Transverse colon (tissue), 4 donors: ENCODE measurements at regions not wholly inside any gene's neighbourhood (a gene's known extent, or its start where the extent isn't known, plus 50 kb on each side); places are given as distances from the start of the nearest gene placed in this dataset.
"Not testable (repeated sequence)": the region's sequence is repeated elsewhere in the genome, so short reads cannot be mapped to it uniquely, and the experiment has no call there.

ENCODE experiments used
- DNase-seq: peaks from one replicate; pipeline ENCODE4 v3.0.0-alpha.2; 2019
- H3K27ac ChIP-seq, 4 donors: fragments of 200-600 bp; sonication (generic); 2 replicates each; pipeline ENCODE4 v1.5.1; 2016 to 2018; ENCODE audit warnings: inconsistent platforms in 4 of 4
- H3K27me3 ChIP-seq: fragments of 200-600 bp; sonication (generic); 2 replicates; pipeline ENCODE4 v1.5.1; 2017; ENCODE audit warnings: inconsistent platforms
- H3K36me3 ChIP-seq, 4 donors: fragments of 200-600 bp; sonication (generic); 2 replicates each; pipeline ENCODE4 v1.5.1; 2017 to 2019; ENCODE audit warnings: inconsistent platforms in 4 of 4
- H3K4me1 ChIP-seq, 4 donors: fragments of 200-600 bp; sonication (generic); 2 replicates each; pipeline ENCODE4 v1.5.1; 2017 to 2020; ENCODE audit warnings: inconsistent platforms in 4 of 4
- H3K4me3 ChIP-seq, 4 donors: fragments of 200-600 bp; sonication (generic); 1 replicate in 1 of 4; 2 replicates in 3 of 4; pipeline versions ENCODE4 v1.5.1 to v1.6.1; 2017 to 2019; ENCODE audit warnings: inconsistent platforms in 4 of 4
- H3K9me3 ChIP-seq, 2 donors: fragments of 200-600 bp; sonication (generic); 2 replicates each; pipeline ENCODE4 v1.5.1; 2017 to 2019; ENCODE audit warnings: inconsistent platforms in 2 of 2
- EP300 ChIP-seq: sonication (generic); formaldehyde crosslinking; IDR thresholded peaks from one replicate; pipeline ENCODE4 v1.6.1; 2017; ENCODE audit warnings: antibody characterized with exemption, low read depth
- POLR2A ChIP-seq: fragments of 450-650 bp; IDR thresholded peaks from one replicate; pipeline ENCODE4 v1.6.1; 2016; ENCODE audit warnings: antibody characterized with exemption, mild to moderate bottlenecking, moderate library complexity
- POLR2AphosphoS5 ChIP-seq, 3 donors: sonication (generic); formaldehyde crosslinking; IDR thresholded peaks; one replicate each; pipeline ENCODE4 v1.6.1; 2016; ENCODE audit warnings: antibody characterized with exemption in 3 of 3
- WGBS, 2 donors: methylation state at CpG; one replicate each; pipeline ENCODE4 v1.1.5; 2018; ENCODE audit warnings: low coverage in 1 of 2; 5-methylcytosine and 5-hydroxymethylcytosine counted together
- in situ Hi-C, 4 donors: fragments of 200-750 bp; cut with MboI; loops; one replicate each; pipeline versions ENCODE4 v1.15.0 to v1.15.1; 2017; ENCODE audit warnings: low sequenced_read_pairs in 3 of 4, low pct_ligation_motif_present in 1 of 4, low pct_unique_long_range_greater_than_20kb in 1 of 4
- intact Hi-C: fragments of 100-400 bp; cut with DNase I; formaldehyde crosslinking; loops from one replicate; pipeline ENCODE4 v1.15.1; 2023; ENCODE audit warnings: low total_unique reads
- TF ChIP-seq, protein P1 (sequence below), 5 experiments: fragments of 200-600 bp in 3 of 5; fragments of 450-650 bp in 2 of 5; sonication (generic) in 3 of 5; IDR thresholded peaks; 1 replicate in 2 of 5; 2 replicates in 3 of 5; pipeline ENCODE4 v1.5.1; 2016 to 2017; ENCODE audit warnings: antibody characterized with exemption in 5 of 5, inconsistent platforms in 3 of 5, mild to moderate bottlenecking in 2 of 5, moderate library complexity in 1 of 5

GRCh38 chr20:47438464-47439381 is 63.0 kb upstream of the NCOA3 start:
- no peak overlapping the region for H3K4me3 ChIP-seq
- TF ChIP-seq, protein P1, sequence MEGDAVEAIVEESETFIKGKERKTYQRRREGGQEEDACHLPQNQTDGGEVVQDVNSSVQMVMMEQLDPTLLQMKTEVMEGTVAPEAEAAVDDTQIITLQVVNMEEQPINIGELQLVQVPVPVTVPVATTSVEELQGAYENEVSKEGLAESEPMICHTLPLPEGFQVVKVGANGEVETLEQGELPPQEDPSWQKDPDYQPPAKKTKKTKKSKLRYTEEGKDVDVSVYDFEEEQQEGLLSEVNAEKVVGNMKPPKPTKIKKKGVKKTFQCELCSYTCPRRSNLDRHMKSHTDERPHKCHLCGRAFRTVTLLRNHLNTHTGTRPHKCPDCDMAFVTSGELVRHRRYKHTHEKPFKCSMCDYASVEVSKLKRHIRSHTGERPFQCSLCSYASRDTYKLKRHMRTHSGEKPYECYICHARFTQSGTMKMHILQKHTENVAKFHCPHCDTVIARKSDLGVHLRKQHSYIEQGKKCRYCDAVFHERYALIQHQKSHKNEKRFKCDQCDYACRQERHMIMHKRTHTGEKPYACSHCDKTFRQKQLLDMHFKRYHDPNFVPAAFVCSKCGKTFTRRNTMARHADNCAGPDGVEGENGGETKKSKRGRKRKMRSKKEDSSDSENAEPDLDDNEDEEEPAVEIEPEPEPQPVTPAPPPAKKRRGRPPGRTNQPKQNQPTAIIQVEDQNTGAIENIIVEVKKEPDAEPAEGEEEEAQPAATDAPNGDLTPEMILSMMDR (IDR thresholded peaks at IDR 0.05), result no peak
- no peak for TF ChIP-seq EP300
- TF ChIP-seq POLR2A, result no peak
- TF ChIP-seq POLR2AphosphoS5 (IDR thresholded peaks at IDR 0.05), result no peak
- H3K4me1 ChIP-seq, result no peaks in the 10 kb centered on the region
- WGBS, 2 donors, result 56 to 61% methylated on average over 7 to 18 of the region's 18 CpGs
- H3K9me3 ChIP-seq, result no peaks in the 10 kb centered on the region
- peak; percentile 30 for DNase-seq
- no peaks in the 10 kb centered on the region for H3K36me3 ChIP-seq
- in situ Hi-C loops, result no loop called here
- intact Hi-C loops, result no loop called here
- H3K27me3 ChIP-seq, result no peaks in the 10 kb centered on the region
- H3K27ac ChIP-seq, result peak overlapping the region in 3 of 4 donors; percentile 0 to 37 (median 13)

GRCh38 chr20:47440857-47441773 is 60.6 kb upstream of the NCOA3 start:
- no peak for TF ChIP-seq POLR2A
- TF ChIP-seq EP300, result no peak
- TF ChIP-seq, protein P1 (IDR thresholded peaks at IDR 0.05), result no peak
- TF ChIP-seq POLR2AphosphoS5 (IDR thresholded peaks at IDR 0.05), result no peak
- in situ Hi-C loops (no loop called here), intact Hi-C loops (no loop called here)
- Histone ChIP-seq H3K9me3 (no peaks in the 10 kb centered on the region), H3K4me3 (no peak overlapping the region), H3K27ac (no peak overlapping the region), H3K4me1 (no peaks in the 10 kb centered on the region), H3K36me3 (no peaks in the 10 kb centered on the region), H3K27me3 (no peaks in the 10 kb centered on the region)
- no peak for DNase-seq
- 59 to 61% methylated on average over 5 to 7 of the region's 7 CpGs for WGBS, 2 donors

GRCh38 chr20:47441774-47442150 is 59.9 kb upstream of the NCOA3 start:
- Histone ChIP-seq H3K4me3 (no peak overlapping the region), H3K4me1 (no peaks in the 10 kb centered on the region), H3K9me3 (no peaks in the 10 kb centered on the region), H3K27me3 (no peaks in the 10 kb centered on the region), H3K27ac (no peak overlapping the region), H3K36me3 (no peaks in the 10 kb centered on the region)
- intact Hi-C loops (no loop called here), in situ Hi-C loops (no loop called here)
- 93 to 100% methylated on average over 2 to 4 of the region's 4 CpGs for WGBS, 2 donors
- no peak for DNase-seq
- no peak for TF ChIP-seq POLR2AphosphoS5 (IDR thresholded peaks at IDR 0.05)
- no peak for TF ChIP-seq EP300
- TF ChIP-seq POLR2A, result no peak
- TF ChIP-seq, protein P1 (IDR thresholded peaks at IDR 0.05), result no peak

DNA sequence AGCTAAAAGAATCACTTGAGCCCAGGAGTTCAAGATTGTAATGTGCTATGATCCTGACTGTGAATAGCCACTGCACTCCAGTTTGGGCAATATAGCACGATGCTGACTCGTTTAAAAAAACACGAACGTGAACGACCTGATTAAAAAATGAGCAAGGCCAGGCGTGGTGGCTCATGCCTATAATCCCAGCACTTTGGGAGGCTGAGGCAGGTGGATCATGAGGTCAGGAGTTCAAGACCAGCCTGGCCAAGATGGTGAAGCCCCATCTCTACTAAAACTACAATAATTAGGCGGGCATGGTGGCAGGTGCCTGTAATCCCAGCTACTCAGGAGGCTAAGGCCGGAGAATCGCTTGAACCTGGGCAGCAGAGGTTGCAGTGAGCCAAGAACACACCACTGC is 58.6 kb upstream of the NCOA3 start:
- H3K9me3 ChIP-seq, H3K36me3 ChIP-seq, intact Hi-C loops, H3K4me3 ChIP-seq, DNase-seq, H3K27me3 ChIP-seq, in situ Hi-C loops, H3K4me1 ChIP-seq, H3K27ac ChIP-seq: not testable (repeated sequence)
- 96% methylated on average over 9 of the region's 9 CpGs; no CpG with 5 or more reads in 1 of the 2 donors for WGBS, 2 donors
